Mesodermal cell (in vitro differentiated cells): ENCODE measurements at regions not wholly inside any gene's neighbourhood (a gene's known extent, or its start where the extent isn't known, plus 50 kb on each side); places are given as distances from the start of the nearest gene placed in this dataset.

ENCODE experiments used
- H3K27ac ChIP-seq: 2 replicates; pipeline ENCODE4 v1.7.0; 2013; ENCODE audit warnings: mild to moderate bottlenecking, low read depth, low read length, moderate library complexity; ENCODE audit not compliant: severe bottlenecking
- H3K36me3 ChIP-seq: 2 replicates; pipeline ENCODE4 v1.7.1; 2013; ENCODE audit warnings: mild to moderate bottlenecking, low read length, moderate library complexity; ENCODE audit not compliant: control insufficient read depth, insufficient read depth
- H3K4me1 ChIP-seq: one replicate; pipeline ENCODE4 v1.7.1; 2013; ENCODE audit warnings: mild to moderate bottlenecking, low read length; ENCODE audit not compliant: insufficient read depth, control insufficient read depth, poor library complexity, severe bottlenecking
- H3K4me3 ChIP-seq: 2 replicates; pipeline ENCODE4 v1.7.0; 2013; ENCODE audit warnings: low read length, control low read depth, mild to moderate bottlenecking; ENCODE audit not compliant: insufficient read depth, poor library complexity, severe bottlenecking; ENCODE audit errors: extremely low read depth
- H3K9me3 ChIP-seq: 2 replicates; pipeline ENCODE4 v1.7.1; 2013; ENCODE audit warnings: mild to moderate bottlenecking, low read length, moderate library complexity; ENCODE audit not compliant: control insufficient read depth
- WGBS, 2 experiments: methylation state at CpG; one replicate each; pipeline ENCODE4 v1.1.5; 2013; ENCODE audit warnings: missing lambda C conversion rate in 2 of 2; ENCODE audit not compliant: insufficient coverage in 2 of 2; 5-methylcytosine and 5-hydroxymethylcytosine counted together

GRCh38 chr11:32265911-32266310, 169.4 kb downstream of the WT1 start:
- Histone ChIP-seq H3K36me3 (no peaks in the 10 kb centered on the region), H3K4me1 (no peaks in the 10 kb centered on the region), H3K4me3 (no peak overlapping the region), H3K9me3 (no peaks in the 10 kb centered on the region), H3K27ac (no peak overlapping the region)
- no CpG with 5 or more reads among the region's 1 CpG for WGBS, 2 experiments

DNA sequence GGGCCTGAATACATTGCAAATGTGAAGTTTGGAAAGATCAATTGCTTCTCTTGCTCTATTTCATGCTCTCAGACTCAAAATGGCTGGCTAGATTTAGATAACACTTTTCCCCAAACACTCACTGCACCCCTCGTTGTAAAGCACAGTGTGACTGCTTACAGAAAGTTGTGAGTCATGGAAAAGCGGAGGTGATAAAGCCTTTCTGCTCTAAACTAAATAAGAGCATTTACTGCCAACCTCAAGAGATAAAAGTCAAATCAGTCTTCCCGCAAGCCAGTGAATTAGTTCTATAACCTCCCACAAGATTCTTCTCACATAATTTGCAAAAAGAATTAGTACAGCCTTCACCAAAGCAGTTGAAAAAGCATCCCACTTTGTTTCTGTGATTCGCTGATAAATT, 168.7 kb downstream of the WT1 start:
- Histone ChIP-seq H3K36me3 (no peaks in the 10 kb centered on the region), H3K4me1 (no peaks in the 10 kb centered on the region), H3K9me3 (no peaks in the 10 kb centered on the region), H3K4me3 (no peak overlapping the region), H3K27ac (no peak overlapping the region)
- WGBS, 2 experiments, result 83 to 88% methylated on average over 1 to 2 of the region's 4 CpGs

- H3K27ac ChIP-seq, result no peak overlapping the region
- WGBS, 2 experiments, result 89 to 92% methylated on average over 3 to 6 of the region's 7 CpGs
- no peaks in the 10 kb centered on the region for H3K4me1 ChIP-seq
- no peaks in the 10 kb centered on the region for H3K9me3 ChIP-seq
- no peaks in the 10 kb centered on the region for H3K36me3 ChIP-seq
- H3K4me3 ChIP-seq, result no peak overlapping the region
Measured at GRCh38 chr11:32267679-32268187, 167.6 kb downstream of the WT1 start.

GRCh38 chr11:32273931-32274330, 161.4 kb downstream of the WT1 start:
- WGBS, 2 experiments, result 90% methylated on average over 2 of the region's 4 CpGs; no CpG with 5 or more reads in 1 of the 2 experiments
- Histone ChIP-seq H3K4me1 (no peaks in the 10 kb centered on the region), H3K9me3 (no peaks in the 10 kb centered on the region), H3K4me3 (no peak overlapping the region), H3K27ac (no peak overlapping the region), H3K36me3 (no peaks in the 10 kb centered on the region)

DNA sequence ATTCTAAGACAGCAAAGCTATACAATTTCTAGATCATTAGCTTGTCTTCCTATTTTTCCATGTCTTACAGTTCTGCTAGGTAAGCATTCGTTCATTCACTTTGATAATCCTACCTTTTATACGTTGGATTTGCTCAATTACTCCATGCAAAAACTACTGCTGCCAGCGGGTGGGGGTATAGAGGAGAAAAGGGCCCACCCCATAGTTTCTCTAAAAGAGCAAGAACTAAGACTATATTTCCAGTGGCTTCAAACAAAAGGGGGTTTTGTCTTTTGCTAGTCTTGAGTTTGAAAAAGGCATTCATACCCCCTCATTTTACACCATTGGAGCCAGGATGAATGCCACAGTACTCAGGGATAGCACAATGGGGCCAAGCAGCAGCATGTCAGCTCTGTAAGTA, 155.7 kb downstream of the WT1 start:
- 80% methylated on average over 1 of the region's 3 CpGs; no CpG with 5 or more reads in 1 of the 2 experiments for WGBS, 2 experiments
- Histone ChIP-seq H3K4me3 (no peak overlapping the region), H3K36me3 (no peaks in the 10 kb centered on the region), H3K9me3 (no peaks in the 10 kb centered on the region), H3K27ac (no peak overlapping the region), H3K4me1 (no peaks in the 10 kb centered on the region)

GRCh38 chr11:32280339-32280738, 155.0 kb downstream of the WT1 start:
- Histone ChIP-seq H3K27ac (no peak overlapping the region), H3K36me3 (no peaks in the 10 kb centered on the region), H3K4me1 (no peaks in the 10 kb centered on the region), H3K9me3 (no peaks in the 10 kb centered on the region), H3K4me3 (no peak overlapping the region)
- WGBS, 2 experiments, result no CpG with 5 or more reads among the region's 1 CpG

GRCh38 chr11:32288276-32288675, 147.1 kb downstream of the WT1 start:
- WGBS, 2 experiments, result 38% methylated on average over 1 of the region's 1 CpG; no CpG with 5 or more reads in 1 of the 2 experiments
- no peaks in the 10 kb centered on the region for H3K9me3 ChIP-seq
- H3K27ac ChIP-seq, result no peak overlapping the region
- H3K36me3 ChIP-seq, result no peaks in the 10 kb centered on the region
- no peaks in the 10 kb centered on the region for H3K4me1 ChIP-seq
- H3K4me3 ChIP-seq, result no peak overlapping the region

GRCh38 chr11:32289701-32290100, 145.6 kb downstream of the WT1 start:
- WGBS, 2 experiments, result 79 to 100% methylated on average over 3 of the region's 5 CpGs
- Histone ChIP-seq H3K9me3 (no peaks in the 10 kb centered on the region), H3K4me3 (no peak overlapping the region), H3K36me3 (no peaks in the 10 kb centered on the region), H3K4me1 (no peaks in the 10 kb centered on the region), H3K27ac (no peak overlapping the region)

DNA sequence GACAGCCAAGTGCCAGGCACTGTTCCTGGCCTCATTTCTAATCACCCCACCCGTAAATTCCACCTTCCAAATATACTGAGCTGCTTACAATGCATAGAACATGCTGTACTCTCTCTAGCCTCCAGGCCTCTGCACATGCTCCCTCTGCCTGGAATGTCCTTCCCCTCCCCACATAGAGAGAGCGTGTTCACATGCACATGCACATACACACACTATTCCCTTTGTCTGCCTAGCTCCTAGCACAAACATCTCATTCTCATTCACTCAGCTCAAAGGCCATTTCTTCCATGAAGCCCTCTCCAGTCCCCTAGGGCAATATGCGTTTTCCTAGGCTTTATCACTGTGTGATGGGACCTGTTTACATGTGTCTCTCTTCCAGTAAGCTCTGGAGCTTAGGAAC, 144.6 kb downstream of the WT1 start:
- Histone ChIP-seq H3K27ac (no peak overlapping the region), H3K36me3 (no peaks in the 10 kb centered on the region), H3K4me3 (no peak overlapping the region), H3K4me1 (no peaks in the 10 kb centered on the region), H3K9me3 (no peaks in the 10 kb centered on the region)
- WGBS, 2 experiments, result 79 to 89% methylated on average over 2 to 3 of the region's 3 CpGs

DNA sequence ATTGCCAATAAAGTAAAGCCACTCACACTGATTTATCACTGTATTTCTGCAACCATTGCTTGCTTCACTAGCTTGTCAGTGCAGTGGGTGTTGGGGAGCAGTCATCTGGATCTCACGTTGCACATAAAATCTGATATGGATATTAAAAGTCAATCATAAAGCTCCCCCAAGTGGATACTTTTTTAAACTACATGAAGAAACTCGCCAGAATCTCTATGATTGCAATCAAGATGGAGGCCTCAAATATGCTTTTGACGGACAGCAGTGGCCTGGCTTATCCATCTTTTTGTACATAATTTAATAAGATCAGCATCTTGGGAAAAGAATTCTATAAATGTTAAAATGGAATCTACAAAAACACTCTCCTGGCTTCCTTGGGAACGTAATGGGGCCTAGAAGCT, 137.7 kb downstream of the WT1 start:
- Histone ChIP-seq H3K27ac (no peak overlapping the region), H3K36me3 (no peaks in the 10 kb centered on the region), H3K9me3 (no peaks in the 10 kb centered on the region), H3K4me3 (no peak overlapping the region), H3K4me1 (no peaks in the 10 kb centered on the region)
- 88 to 92% methylated on average over 2 of the region's 4 CpGs for WGBS, 2 experiments

DNA sequence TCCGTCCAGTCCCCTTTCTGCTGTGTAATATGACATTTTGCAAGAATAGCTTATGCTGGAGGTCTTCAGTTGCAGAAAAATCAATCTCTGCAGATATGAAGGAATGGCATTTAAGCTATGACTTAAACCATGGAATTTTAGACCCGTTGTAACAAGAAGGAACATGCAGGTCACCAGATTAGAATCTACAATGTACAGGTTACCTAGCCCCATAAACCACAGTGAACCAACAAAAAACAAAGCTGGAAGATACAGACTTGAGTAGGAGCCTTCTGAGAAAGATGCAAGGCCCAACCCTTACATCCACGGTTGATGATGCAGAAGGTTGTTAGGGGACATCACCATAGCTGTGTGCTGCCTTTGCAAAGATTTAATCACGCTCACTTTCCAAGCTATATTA, 132.5 kb downstream of the WT1 start:
- Histone ChIP-seq H3K27ac (no peak overlapping the region), H3K36me3 (no peaks in the 10 kb centered on the region), H3K4me3 (no peak overlapping the region), H3K9me3 (no peaks in the 10 kb centered on the region), H3K4me1 (peaks cover 3% of the 10 kb centered on the region)
- WGBS, 2 experiments, result 82 to 100% methylated on average over 2 to 3 of the region's 4 CpGs
